ENCODE measurements at regions not wholly inside any gene's neighbourhood (a gene's known extent, or its start where the extent isn't known, plus 50 kb on each side); places are given as distances from the start of the nearest gene placed in this dataset.

DNA sequence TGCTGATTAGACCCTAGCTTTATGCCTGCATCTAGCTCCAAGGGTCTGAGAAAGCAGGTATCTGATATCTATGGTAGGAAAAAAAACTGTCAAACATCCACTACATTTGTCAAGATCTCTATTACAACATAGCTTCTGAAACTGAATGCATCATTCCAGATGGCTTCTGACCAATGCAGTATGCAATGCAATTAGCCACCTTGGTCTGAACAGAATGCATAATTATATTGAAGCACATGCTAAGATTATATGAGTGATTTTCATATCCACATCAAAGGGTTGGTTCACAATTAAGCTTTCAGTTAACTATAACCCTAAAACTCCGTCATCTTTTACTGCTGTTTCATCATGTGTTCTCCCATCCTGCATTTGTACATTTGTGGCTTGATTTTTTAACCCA lies 271.4 kb downstream of the POLR1F start:
- DNase-seq (ENCODE audit: low spot score) (no peak), ATAC-seq (ENCODE audit: insufficient number of reproducible peaks, low FRiP score, low read depth) (no peak)
- H3K27me3 ChIP-seq (replicated peaks; ENCODE audit: insufficient read depth), result no peaks in the 10 kb centered on the region
- no peaks in the 10 kb centered on the region for H3K36me3 ChIP-seq
- H3K27ac ChIP-seq, result no peak overlapping the region
- H3K4me3 ChIP-seq, result no peak overlapping the region
- no peaks in the 10 kb centered on the region for H3K9me3 ChIP-seq
- TF ChIP-seq, protein P1, sequence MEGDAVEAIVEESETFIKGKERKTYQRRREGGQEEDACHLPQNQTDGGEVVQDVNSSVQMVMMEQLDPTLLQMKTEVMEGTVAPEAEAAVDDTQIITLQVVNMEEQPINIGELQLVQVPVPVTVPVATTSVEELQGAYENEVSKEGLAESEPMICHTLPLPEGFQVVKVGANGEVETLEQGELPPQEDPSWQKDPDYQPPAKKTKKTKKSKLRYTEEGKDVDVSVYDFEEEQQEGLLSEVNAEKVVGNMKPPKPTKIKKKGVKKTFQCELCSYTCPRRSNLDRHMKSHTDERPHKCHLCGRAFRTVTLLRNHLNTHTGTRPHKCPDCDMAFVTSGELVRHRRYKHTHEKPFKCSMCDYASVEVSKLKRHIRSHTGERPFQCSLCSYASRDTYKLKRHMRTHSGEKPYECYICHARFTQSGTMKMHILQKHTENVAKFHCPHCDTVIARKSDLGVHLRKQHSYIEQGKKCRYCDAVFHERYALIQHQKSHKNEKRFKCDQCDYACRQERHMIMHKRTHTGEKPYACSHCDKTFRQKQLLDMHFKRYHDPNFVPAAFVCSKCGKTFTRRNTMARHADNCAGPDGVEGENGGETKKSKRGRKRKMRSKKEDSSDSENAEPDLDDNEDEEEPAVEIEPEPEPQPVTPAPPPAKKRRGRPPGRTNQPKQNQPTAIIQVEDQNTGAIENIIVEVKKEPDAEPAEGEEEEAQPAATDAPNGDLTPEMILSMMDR (IDR thresholded peaks at IDR 0.05), result no peak
- H3K4me1 ChIP-seq (ENCODE audit: control insufficient read depth in 1 of 2, low read depth in 2 of 2), result no peaks in the 10 kb centered on the region

DNA sequence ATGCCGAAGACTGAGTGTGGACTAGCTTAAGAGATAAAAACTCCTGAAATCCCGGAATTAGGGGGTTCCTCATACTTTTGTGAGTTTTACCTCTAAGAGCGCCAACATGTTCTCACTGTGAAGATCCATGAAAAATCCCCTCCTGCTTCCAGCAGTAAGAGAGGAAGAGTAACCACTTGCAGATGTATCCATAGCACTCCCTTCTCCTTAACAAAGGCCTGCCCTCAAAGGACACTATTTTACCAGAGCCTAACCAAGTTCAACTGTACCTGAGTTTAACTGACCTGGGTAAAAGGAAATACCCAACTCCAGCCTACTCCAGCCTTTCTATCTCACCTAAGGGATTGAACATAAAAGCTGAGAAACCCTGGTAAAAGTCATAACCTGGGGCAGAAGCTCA lies 280.9 kb downstream of the POLR1F start:
- H3K27me3 ChIP-seq (replicated peaks; ENCODE audit: insufficient read depth), result no peaks in the 10 kb centered on the region
- TF ChIP-seq, protein P1 (IDR thresholded peaks at IDR 0.05), result no peak
- no peaks in the 10 kb centered on the region for H3K9me3 ChIP-seq
- no peak overlapping the region for H3K4me3 ChIP-seq
- H3K27ac ChIP-seq, result no peak overlapping the region
- DNase-seq (ENCODE audit: low spot score), result no peak
- H3K4me1 ChIP-seq (ENCODE audit: control insufficient read depth in 1 of 2, low read depth in 2 of 2), result no peaks in the 10 kb centered on the region
- H3K36me3 ChIP-seq, result no peaks in the 10 kb centered on the region
- ATAC-seq (ENCODE audit: insufficient number of reproducible peaks, low FRiP score, low read depth), result no peak

DNA sequence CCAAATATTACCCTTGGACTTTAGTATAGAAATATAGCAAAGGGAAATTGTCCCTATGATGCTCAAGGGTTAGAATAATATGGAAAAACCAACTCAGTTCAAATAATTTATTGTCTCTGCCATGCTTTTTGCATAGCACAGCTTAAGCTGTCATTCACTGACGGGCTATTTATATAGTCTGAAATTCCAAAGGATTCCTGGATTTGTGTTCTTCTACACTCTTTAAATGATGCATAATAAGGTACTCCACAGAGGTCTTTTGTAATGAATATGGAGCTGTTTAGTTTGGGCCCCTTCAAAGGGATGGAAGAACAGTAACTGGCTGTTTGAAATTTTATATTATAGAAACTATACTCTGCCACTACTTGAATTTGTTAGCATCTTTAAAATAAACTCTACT lies 276.6 kb upstream of the FERD3L start:
- TF ChIP-seq, protein P1 (IDR thresholded peaks at IDR 0.05), result no peak
- Histone ChIP-seq H3K36me3 (no peaks in the 10 kb centered on the region), H3K9me3 (no peaks in the 10 kb centered on the region), H3K4me1 (ENCODE audit: control insufficient read depth in 1 of 2, low read depth in 2 of 2) (no peaks in the 10 kb centered on the region), H3K27me3 (replicated peaks; ENCODE audit: insufficient read depth) (no peaks in the 10 kb centered on the region), H3K4me3 (no peak overlapping the region), H3K27ac (no peak overlapping the region)
- ATAC-seq (ENCODE audit: insufficient number of reproducible peaks, low FRiP score, low read depth) (no peak), DNase-seq (ENCODE audit: low spot score) (no peak)

DNA sequence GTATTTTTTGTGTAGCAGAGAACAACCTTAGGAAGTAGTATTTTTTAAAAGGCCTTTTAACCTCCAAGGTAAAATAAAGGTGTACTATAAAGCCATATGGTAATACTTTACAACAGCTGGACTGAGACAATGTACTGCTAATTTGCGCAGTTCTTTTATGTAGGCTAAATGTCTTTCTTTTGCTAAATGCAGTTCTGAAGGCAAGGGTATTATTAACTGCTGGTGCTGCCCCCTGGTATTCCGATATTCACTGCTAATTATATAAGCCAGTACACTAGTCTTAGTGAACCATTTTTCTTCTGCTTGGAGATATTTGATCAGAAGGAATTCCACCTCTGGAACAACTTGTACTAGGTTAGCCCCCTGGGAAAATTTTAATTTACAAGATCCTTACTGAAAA lies 272.0 kb upstream of the FERD3L start:
- Histone ChIP-seq H3K27me3 (replicated peaks; ENCODE audit: insufficient read depth) (no peaks in the 10 kb centered on the region), H3K36me3 (no peaks in the 10 kb centered on the region), H3K27ac (no peak overlapping the region), H3K4me1 (ENCODE audit: control insufficient read depth in 1 of 2, low read depth in 2 of 2) (no peaks in the 10 kb centered on the region), H3K9me3 (no peaks in the 10 kb centered on the region), H3K4me3 (no peak overlapping the region)
- no peak for ATAC-seq (ENCODE audit: insufficient number of reproducible peaks, low FRiP score, low read depth)
- no peak for DNase-seq (ENCODE audit: low spot score)
- TF ChIP-seq, protein P1 (IDR thresholded peaks at IDR 0.05), result no peak

DNA sequence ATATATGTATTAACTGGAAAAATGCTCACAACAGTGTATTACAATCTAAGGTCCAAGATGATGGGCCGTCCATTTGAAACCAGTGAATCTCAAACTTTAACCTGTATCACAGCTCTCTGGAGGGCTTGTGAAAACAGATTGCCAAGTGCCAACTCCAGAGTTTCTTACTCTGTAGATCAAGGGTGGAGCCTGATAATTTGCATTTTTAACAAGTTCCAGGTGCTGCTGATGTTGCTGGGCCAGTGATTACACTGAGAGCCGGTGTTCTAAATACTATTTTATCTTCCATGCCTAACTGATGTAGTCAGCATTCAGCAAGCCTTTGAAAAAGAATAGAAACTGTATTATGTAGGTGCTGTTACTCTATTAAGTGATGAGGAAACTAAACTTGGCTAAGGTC lies 269.9 kb upstream of the FERD3L start:
- DNase-seq (ENCODE audit: low spot score) (no peak), ATAC-seq (ENCODE audit: insufficient number of reproducible peaks, low FRiP score, low read depth) (no peak)
- Histone ChIP-seq H3K4me3 (no peak overlapping the region), H3K27ac (no peak overlapping the region), H3K9me3 (no peaks in the 10 kb centered on the region), H3K4me1 (ENCODE audit: control insufficient read depth in 1 of 2, low read depth in 2 of 2) (no peaks in the 10 kb centered on the region), H3K27me3 (replicated peaks; ENCODE audit: insufficient read depth) (no peaks in the 10 kb centered on the region), H3K36me3 (no peaks in the 10 kb centered on the region)
- TF ChIP-seq, protein P1 (IDR thresholded peaks at IDR 0.05), result no peak

Measured in thoracic aorta (tissue), 2 donors.